SKM-1 (cell line): ENCODE measurements at regions not wholly inside any gene's neighbourhood (a gene's known extent, or its start where the extent isn't known, plus 50 kb on each side); places are given as distances from the start of the nearest gene placed in this dataset.

Source experiments
- DNase-seq: peaks from one replicate; lab custom pipeline; 2025; ENCODE audit not compliant: unreplicated experiment; lab: John Stamatoyannopoulos, UW

DNA sequence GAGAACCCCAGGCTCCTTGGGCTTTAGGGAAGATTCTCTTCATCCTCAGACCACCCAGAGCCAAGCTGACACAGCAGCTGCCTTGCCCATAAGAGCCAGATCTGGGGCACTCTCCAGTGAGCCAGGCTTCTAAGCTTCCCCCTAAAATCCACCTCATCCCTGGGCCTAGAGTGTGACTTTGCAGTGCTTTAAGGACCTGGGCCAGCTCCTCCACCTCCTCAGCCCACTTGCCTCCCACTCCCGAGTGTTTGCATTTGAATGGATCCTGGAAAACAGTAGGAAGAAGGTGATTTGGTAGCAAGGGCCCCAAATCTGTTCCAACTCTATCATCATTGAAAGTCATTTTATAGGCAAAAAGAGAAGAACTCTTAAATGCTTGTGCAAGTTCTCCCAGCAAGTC lies 108.7 kb upstream of the UBL3 start:
- no peak for DNase-seq

- no peak for DNase-seq
These were observed 108.1 kb upstream of the UBL3 start for GRCh38 chr13:29958476-29958875.

DNA sequence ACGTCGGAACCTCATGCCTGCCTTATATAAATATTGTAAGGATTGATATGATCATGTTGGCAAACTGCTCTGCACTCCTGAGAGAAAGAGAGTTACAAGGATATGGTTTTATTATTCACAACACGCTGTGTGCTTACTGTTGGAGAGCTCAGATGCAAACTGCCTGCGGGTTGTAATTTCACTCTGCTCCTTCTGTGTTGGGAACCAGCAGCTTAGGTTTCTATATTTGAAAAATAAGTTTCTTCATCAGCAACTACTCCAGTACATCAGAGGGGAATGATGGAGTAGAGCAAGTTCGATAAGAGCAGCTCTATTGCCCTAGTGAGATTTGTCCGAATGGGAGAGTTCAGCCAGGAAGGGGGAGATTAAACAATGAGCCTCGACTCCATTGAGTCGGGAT lies 106.9 kb upstream of the UBL3 start:
- no peak for DNase-seq

DNA sequence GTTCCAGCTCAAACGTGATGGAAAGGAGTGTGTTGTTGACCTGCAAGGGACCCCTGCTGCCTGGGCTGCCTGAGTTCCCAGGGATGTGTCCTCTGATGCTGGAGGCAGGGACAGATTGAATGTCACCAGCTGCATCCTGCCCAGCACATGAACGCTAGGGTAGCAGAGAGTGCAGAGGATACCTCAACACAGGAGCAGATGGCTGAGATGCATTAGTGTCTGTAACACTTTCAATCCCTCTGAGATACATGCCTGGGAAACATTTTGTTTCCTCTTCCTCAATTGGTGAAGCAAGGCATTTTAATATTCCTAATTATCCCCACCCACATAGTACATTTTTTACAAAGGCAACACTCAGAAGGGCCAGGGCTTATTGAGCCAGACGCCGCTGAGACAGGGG lies 106.4 kb upstream of the UBL3 start:
- DNase-seq, result no peak

DNA sequence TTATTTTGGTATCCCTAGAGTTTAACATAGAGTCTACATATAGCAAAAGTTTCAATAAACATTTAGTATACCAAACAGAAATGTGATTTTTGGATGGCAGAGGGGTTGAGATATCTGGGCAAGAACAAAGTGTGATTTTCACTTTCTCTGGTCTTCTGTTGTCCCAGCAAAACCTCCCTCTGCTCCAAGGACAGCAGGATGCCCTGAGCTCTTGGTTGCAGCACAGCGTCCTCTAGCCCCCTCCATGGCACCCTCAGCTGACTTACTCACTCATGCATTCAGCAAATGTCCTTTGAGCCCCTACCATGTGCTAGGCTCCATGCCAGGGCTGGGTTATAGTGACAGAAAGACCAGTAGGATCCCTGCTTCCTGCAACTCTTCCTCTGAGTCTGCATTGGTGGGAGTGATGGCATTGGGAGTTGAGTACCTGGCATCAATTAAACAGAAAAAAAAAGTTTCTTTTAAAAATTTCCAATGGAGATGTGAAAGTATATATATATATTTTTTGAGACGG lies 104.8 kb upstream of the UBL3 start:
- no peak for DNase-seq

DNA sequence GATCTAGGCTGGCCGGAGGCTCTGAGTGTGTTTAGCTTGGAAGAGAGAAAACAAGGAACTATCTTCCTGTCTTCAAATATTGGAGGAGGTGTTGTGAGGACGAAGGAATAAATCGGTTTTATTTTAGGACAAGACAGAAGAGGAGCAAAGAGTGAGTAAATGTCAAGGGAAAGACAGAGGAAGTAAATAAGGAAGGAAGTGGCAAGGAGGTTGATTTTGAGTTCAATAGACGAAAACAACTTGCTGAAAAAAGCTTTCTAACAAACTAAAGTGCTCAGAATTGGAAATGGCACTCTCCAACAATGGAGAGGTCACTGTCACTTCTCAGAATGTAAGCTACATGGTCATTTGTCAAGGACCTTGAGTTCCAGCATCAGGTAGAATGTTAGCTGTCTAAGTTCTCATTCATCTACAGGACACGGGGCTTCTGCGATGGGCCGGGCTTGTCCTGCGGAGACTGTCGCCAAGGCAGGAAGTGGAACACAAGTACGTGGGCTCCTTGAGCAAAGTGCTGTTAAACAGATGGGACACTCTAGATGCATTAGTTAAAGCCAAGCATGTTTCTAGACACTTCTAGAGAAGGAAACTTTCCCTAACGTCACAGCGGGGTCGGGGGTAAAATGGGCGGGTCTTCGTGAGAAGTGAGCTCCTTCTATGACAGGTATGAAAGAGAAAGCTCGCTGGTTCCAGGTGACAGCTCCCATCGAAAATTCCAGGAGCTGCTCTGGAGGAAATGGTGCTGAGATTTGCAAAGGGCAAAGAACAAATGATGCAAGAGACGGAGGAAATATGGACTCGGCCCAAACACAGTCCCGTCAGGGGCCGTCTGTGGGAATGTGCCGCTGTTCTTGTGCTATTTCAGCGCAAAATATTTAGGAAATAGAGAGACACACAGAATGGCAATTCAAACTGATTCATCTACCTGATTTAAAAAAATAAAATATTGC lies 103.9 kb upstream of the UBL3 start:
- no peak for DNase-seq

DNA sequence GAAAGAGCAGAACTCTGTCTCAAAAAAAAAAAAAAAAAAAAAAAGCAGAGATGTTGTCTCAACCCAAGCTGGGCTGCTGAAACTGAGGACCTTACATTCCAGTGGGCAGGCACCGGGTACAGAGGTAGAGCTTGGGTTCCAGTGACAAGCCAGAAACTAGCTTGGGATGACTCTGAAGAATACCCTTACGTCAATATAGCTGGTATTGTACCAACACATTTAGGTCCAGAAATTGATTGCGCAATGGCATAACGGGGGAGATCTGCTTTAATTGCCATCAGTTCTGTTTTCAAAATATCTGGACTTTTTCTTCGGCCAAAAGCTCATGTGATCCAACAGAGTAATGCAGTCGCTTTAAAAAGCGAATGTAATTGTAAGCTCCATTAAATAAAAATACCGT lies 103.1 kb upstream of the UBL3 start:
- no peak for DNase-seq

GRCh38 chr13:29952245-29952644 lies 101.8 kb upstream of the UBL3 start:
- DNase-seq, result no peak

DNA sequence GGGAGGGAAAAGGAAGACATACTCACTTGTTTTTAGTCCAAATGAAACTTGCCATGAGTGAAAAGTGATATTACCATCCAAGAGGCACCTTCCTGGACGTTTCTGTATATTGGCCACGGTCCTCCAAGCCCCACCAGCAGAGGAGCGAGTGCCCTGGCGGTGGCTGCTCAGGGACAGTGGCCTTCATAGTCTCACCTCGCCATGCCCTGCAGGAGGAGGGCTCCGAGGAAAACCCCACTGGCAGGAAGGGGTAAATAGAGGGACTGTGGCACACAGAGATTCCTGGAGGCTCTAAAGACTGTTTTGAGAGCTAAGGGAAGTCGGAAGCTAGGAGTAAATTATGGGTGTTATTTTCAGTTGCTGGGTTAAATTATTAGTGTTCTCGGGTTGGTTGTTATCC lies 98.4 kb upstream of the UBL3 start:
- DNase-seq, result no peak

DNA sequence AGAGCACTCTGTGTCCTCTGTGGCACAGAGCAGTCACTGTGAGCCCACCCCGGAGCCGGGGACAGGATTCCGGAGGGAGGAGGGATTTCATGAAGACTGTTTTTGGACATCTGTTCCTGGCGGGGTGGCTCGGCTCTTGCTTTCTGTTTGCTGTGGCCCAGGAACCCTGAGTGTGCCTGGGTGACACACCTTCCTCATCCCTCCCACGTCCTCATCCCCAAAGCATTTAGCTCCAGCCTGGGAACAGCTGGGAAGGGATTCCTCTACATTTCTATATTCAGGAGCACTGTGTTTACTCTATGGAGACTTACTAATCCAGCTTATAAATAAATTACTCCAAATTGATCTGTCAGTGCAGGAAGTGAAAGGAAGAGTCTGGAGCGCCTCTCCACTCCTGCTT lies 97.8 kb upstream of the UBL3 start:
- DNase-seq, result no peak

- no peak for DNase-seq
These were observed 97.4 kb upstream of the UBL3 start for GRCh38 chr13:29947839-29948238.

GRCh38 chr13:29946093-29946492 lies 95.7 kb upstream of the UBL3 start:
- no peak for DNase-seq

- no peak for DNase-seq
These were observed 93.3 kb upstream of the UBL3 start for GRCh38 chr13:29943686-29944085.

DNA sequence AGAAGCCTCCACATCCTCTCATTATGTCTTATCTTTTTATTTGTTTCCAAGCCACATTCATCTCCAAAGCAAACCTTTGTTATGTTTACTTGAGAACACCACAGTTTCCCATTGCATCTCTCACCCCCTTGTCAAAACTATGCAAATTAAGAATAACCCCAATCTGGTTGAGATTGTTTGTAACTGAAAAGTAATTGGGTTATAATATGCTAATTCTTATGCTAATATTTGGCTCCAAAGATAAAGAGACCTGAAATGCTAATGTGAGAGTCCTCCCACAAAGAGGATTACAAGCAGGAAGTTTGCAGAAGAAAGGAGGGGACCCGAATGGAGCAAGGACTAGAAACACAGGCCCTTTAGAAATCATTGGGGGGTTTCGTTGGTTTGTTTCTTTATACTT lies 92.9 kb upstream of the UBL3 start:
- DNase-seq, result no peak

DNA sequence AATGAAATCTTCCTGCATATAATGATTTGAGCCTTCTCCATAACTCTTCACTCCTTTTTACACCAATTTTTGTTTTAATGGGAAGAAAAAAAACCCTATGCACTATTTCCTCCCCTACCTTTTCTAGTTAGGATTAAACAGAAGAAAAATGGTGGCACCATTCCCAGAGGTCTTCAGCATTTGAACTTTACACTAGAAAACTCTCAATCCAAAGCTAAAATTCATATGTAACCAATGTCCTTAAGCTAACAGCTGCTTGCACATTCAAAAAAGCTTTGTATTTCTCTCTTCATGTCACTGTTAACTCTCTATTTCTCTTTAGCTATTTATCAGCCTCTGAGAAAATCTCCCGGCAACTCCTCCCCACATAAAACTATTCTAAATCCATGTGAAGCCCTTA lies 90.3 kb upstream of the UBL3 start:
- no peak for DNase-seq

DNA sequence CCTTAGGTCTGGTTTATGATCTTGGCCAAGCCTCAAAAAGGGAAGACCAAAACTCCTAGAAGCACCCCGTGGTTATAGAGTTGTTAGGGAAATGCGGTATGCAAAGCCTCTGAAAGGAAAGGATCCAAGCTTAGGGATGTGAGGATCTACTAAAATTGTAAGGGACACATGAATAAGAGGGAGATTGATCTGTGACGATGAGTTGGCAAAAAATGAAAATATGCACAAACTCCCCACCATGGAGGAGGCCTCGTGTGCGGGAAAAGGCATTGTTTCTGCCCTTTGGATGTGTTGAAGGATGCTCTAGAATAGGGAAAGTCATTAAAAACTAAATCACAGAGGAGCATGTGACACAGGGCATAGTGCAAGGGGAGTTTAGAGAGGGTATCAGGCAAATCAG lies 88.7 kb upstream of the UBL3 start:
- no peak for DNase-seq

GRCh38 chr13:29937841-29938240 lies 87.4 kb upstream of the UBL3 start:
- no peak for DNase-seq

DNA sequence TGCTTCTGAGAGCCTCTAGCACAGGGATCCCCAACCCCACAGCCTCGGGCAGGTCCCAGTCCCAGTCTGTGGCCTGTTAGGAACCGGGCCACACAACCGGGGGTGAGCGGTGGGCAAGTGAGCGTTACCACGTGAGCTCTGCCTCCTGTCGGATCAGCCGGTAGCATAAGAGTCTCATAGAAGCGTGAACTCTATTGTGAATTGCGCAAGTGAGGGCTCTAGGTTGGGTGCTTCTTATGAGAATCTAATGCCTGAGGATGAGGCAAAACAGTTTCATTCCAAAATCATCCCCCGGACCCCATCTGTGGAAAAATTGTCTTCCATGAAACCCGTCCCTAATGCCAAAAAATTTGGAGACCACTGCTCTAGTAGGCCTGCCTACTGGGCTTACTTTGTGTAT lies 87.0 kb upstream of the UBL3 start:
- DNase-seq, result no peak

DNA sequence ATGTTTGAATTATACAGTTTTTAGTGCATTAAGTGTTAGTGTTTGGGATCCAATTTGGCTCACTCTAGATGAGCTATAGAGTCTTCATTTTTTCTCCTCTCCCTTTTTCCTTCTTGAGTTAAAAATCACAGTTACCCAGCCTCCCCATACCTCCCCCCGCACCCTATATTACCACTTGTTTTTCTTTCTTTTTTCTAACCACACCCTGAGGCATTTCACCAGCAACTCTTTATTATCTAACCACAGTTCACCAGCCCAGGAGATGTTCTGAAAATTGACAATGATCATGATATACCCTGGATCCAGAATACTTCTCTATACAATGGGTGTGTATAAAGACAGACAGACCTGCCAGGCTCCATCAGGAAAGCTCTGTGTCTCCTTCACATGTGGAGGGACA lies 86.5 kb upstream of the UBL3 start:
- no peak for DNase-seq

GRCh38 chr13:29936051-29936813 lies 85.8 kb upstream of the UBL3 start:
- no peak for DNase-seq

- no peak for DNase-seq
These were observed 85.0 kb upstream of the UBL3 start for GRCh38 chr13:29935309-29935981.
